Liver (tissue), 8 donors: ENCODE measurements at regions not wholly inside any gene's neighbourhood (a gene's known extent, or its start where the extent isn't known, plus 50 kb on each side); places are given as distances from the start of the nearest gene placed in this dataset.

Experiments used
- DNase-seq: peaks from one replicate; pipeline ENCODE4 v3.0.0-alpha.2; 2017; ENCODE audit warnings: low spot score
- H3K27ac ChIP-seq, 2 donors: one replicate each; pipeline ENCODE4 v1.7.0; 2013; ENCODE audit warnings: inconsistent platforms in 2 of 2, low read length in 2 of 2, control low read depth in 1 of 2, low read depth in 1 of 2, mild to moderate bottlenecking in 1 of 2
- H3K27me3 ChIP-seq, 4 donors: one replicate each; pipeline versions ENCODE4 v1.6.1 to v1.7.0; 2013; ENCODE audit warnings: low read length in 3 of 4, inconsistent platforms in 1 of 4, mild to moderate bottlenecking in 1 of 4, moderate library complexity in 1 of 4; ENCODE audit not compliant: control insufficient read depth in 4 of 4, insufficient read depth in 4 of 4
- H3K36me3 ChIP-seq, 4 donors: one replicate each; pipeline versions ENCODE4 v1.6.1 to v1.7.0; 2013; ENCODE audit warnings: low read length in 3 of 4, mild to moderate bottlenecking in 3 of 4, low read depth in 1 of 4, moderate library complexity in 1 of 4; ENCODE audit not compliant: control insufficient read depth in 4 of 4, insufficient read depth in 3 of 4
- H3K4me1 ChIP-seq, 4 donors: one replicate each; pipeline versions ENCODE4 v1.6.1 to v1.7.0; 2013; ENCODE audit warnings: low read length in 3 of 4, mild to moderate bottlenecking in 3 of 4, moderate library complexity in 1 of 4; ENCODE audit not compliant: control insufficient read depth in 4 of 4, insufficient read depth in 4 of 4
- H3K4me3 ChIP-seq, 3 donors: one replicate each; pipeline versions ENCODE4 v1.6.1 to v1.7.0; 2013; ENCODE audit warnings: low read length in 3 of 3, control low read depth in 1 of 3, low read depth in 1 of 3, mild to moderate bottlenecking in 1 of 3
- H3K9ac ChIP-seq, 2 donors: one replicate each; pipeline ENCODE4 v1.7.0; 2013; ENCODE audit warnings: low read length in 2 of 2, mild to moderate bottlenecking in 2 of 2, moderate library complexity in 2 of 2, control low read depth in 1 of 2, low read depth in 1 of 2
- H3K9me3 ChIP-seq, 4 donors: one replicate each; pipeline versions ENCODE4 v1.6.1 to v1.7.0; 2013; ENCODE audit warnings: low read length in 3 of 4; ENCODE audit not compliant: control insufficient read depth in 4 of 4
- EGR1 ChIP-seq, 2 donors: IDR thresholded peaks; 2 replicates each; pipeline ENCODE4 v1.6.1; 2016 to 2018; ENCODE audit warnings: antibody characterized with exemption in 2 of 2, low read depth in 2 of 2
- FOXA1 ChIP-seq: IDR thresholded peaks from 2 replicates; pipeline ENCODE4 v1.6.1; 2016; ENCODE audit warnings: antibody characterized with exemption
- FOXA2 ChIP-seq: IDR thresholded peaks from 2 replicates; pipeline ENCODE4 v1.6.1; 2016; ENCODE audit warnings: antibody characterized with exemption
- GABPA ChIP-seq, 2 donors: IDR thresholded peaks in 1 of 2; conservative IDR thresholded peaks in 1 of 2; 2 replicates each; pipeline ENCODE4 v1.6.1; 2016; ENCODE audit warnings: antibody characterized with exemption in 2 of 2, mild to moderate bottlenecking in 1 of 2, moderate library complexity in 1 of 2
- HNF4G ChIP-seq: IDR thresholded peaks from 2 replicates; pipeline ENCODE4 v1.6.1; 2016; ENCODE audit warnings: antibody characterized with exemption
- JUND ChIP-seq, 2 donors: IDR thresholded peaks; 2 replicates each; pipeline ENCODE4 v1.6.1; 2016; ENCODE audit warnings: antibody characterized with exemption in 2 of 2
- NR2F2 ChIP-seq: IDR thresholded peaks from 2 replicates; pipeline ENCODE4 v1.6.1; 2016; ENCODE audit warnings: antibody characterized with exemption
- RAD21 ChIP-seq, 2 donors: IDR thresholded peaks; 2 replicates each; pipeline ENCODE4 v1.6.1; 2016; ENCODE audit warnings: antibody characterized with exemption in 2 of 2, mild to moderate bottlenecking in 2 of 2
- RXRA ChIP-seq, 2 donors: IDR thresholded peaks; 2 replicates each; pipeline ENCODE4 v1.6.1; 2017 to 2018; ENCODE audit warnings: antibody characterized with exemption in 2 of 2, mild to moderate bottlenecking in 1 of 2
- SP1 ChIP-seq: IDR thresholded peaks from 2 replicates; pipeline ENCODE4 v1.6.1; 2018; ENCODE audit warnings: antibody characterized with exemption, mild to moderate bottlenecking
- YY1 ChIP-seq: IDR thresholded peaks from 2 replicates; pipeline ENCODE4 v1.6.1; 2016; ENCODE audit warnings: antibody characterized with exemption, mild to moderate bottlenecking
- WGBS: extraction: QIAGEN DNeasy Blood & Tissue Kit; methylation state at CpG from one replicate; pipeline ENCODE4 v1.1.7; 2013; 5-methylcytosine and 5-hydroxymethylcytosine counted together
- TF ChIP-seq, protein P1 (sequence below): IDR thresholded peaks from 2 replicates; pipeline ENCODE4 v1.6.1; 2016; ENCODE audit warnings: antibody characterized with exemption
- TF ChIP-seq, protein P2 (sequence below): fragments of 150-350 bp; IDR thresholded peaks from 2 replicates; pipeline ENCODE4 v1.5.1; 2017; ENCODE audit warnings: improper control_type of control experiment, low read depth, low read length; ENCODE audit not compliant: missing input control
- TF ChIP-seq, protein P3 (sequence below): IDR thresholded peaks from 2 replicates; pipeline ENCODE4 v1.6.1; 2016; ENCODE audit warnings: antibody characterized with exemption
- TF ChIP-seq, protein P4 (sequence below): IDR thresholded peaks from 2 replicates; pipeline ENCODE4 v1.6.1; 2016; ENCODE audit warnings: antibody characterized with exemption
- donor health status: healthy.
- donor health status: healthy.
- donor health status: healthy.
- donor health status: healthy.
- donor health status: healthy.

DNA sequence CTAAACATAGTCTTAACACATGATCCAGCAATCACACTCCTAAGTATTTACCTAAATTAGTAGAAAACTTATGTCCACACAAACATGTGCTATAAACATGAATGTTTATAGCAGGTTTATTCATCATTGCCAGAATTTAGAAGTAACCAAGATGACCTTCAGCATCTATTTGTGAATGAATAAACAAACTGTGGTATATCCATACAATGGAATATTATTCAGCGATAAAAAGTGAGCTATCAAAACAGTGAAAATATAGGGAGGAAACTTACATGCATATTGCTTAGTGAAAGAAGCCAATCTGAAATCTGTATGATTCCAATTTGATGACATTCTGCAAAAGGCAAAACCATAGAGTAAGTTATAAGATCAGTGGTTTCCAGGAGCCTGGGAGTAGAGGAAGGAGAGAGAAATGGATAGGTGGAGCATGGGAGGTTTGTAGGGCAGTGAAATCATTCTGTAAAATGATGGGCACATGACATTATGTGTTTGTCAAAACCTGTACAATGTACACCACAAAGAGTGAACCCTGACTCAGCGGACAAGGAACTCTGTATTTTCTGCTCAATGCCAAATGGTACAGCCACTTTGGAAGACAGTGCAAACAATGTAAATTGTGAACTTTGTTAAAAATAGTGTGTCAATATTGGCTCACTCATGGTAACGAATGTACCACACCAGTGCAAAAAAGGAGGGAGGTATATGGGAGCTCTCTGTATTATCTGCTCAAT lies 61.9 kb upstream of the IGFBP2 start (continued):
- TF ChIP-seq, protein P1, sequence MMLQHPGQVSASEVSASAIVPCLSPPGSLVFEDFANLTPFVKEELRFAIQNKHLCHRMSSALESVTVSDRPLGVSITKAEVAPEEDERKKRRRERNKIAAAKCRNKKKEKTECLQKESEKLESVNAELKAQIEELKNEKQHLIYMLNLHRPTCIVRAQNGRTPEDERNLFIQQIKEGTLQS, result no peak
- TF ChIP-seq FOXA2 (peak; percentile 96), SP1 (peak; percentile 88), HNF4G (peak; percentile 60)
- TF ChIP-seq, protein P2, sequence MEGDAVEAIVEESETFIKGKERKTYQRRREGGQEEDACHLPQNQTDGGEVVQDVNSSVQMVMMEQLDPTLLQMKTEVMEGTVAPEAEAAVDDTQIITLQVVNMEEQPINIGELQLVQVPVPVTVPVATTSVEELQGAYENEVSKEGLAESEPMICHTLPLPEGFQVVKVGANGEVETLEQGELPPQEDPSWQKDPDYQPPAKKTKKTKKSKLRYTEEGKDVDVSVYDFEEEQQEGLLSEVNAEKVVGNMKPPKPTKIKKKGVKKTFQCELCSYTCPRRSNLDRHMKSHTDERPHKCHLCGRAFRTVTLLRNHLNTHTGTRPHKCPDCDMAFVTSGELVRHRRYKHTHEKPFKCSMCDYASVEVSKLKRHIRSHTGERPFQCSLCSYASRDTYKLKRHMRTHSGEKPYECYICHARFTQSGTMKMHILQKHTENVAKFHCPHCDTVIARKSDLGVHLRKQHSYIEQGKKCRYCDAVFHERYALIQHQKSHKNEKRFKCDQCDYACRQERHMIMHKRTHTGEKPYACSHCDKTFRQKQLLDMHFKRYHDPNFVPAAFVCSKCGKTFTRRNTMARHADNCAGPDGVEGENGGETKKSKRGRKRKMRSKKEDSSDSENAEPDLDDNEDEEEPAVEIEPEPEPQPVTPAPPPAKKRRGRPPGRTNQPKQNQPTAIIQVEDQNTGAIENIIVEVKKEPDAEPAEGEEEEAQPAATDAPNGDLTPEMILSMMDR, result no peak

DNA sequence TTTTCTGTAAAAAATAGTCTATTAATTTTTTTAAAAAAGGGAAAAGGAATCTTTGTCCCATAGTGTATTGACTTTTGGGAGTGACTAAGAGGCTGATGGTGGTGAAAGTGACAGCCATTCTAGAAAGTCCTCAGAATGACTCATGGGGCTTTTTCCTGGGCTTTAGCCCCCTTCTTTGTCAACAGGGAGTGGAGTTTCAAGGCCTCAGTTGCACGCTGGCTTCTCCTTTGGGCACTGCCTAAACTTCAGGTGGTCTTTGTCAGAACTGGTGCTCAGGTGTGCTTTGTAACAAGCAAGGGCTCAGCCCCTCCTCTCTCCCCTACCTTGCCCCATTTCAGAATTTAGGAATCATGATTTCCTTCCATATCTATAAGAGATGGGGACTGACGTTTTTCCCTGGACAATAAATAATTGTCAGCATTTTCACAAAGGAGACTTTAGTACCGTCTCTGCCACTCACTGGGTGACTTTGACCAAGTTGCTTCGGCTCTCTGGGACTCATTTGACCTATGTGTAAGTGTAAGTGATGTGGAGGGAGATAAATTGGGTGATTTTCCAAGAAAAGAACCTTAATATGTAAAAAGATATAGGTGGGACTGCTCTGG lies 61.2 kb upstream of the IGFBP2 start:
- 34% methylated on average over 4 of the region's 4 CpGs for WGBS
- no peaks in the 10 kb centered on the region for H3K36me3 ChIP-seq
- no peak overlapping the region for H3K4me3 ChIP-seq
- TF ChIP-seq JUND (IDR thresholded peaks at IDR 0.05), result peak in 1 of 2 donors; percentile 63
- TF ChIP-seq RAD21 (IDR thresholded peaks at IDR 0.05), result no peak
- DNase-seq, result no peak
- peaks cover 5 to 33% (median 10%) of the 10 kb centered on the region in 4 donors for H3K4me1 ChIP-seq
- H3K27me3 ChIP-seq, result no peaks in the 10 kb centered on the region
- peak overlapping the region; percentile 6 to 56 for H3K9ac ChIP-seq
- H3K27ac ChIP-seq, result peak overlapping the region; percentile 91 to 94
- no peaks in the 10 kb centered on the region for H3K9me3 ChIP-seq

DNA sequence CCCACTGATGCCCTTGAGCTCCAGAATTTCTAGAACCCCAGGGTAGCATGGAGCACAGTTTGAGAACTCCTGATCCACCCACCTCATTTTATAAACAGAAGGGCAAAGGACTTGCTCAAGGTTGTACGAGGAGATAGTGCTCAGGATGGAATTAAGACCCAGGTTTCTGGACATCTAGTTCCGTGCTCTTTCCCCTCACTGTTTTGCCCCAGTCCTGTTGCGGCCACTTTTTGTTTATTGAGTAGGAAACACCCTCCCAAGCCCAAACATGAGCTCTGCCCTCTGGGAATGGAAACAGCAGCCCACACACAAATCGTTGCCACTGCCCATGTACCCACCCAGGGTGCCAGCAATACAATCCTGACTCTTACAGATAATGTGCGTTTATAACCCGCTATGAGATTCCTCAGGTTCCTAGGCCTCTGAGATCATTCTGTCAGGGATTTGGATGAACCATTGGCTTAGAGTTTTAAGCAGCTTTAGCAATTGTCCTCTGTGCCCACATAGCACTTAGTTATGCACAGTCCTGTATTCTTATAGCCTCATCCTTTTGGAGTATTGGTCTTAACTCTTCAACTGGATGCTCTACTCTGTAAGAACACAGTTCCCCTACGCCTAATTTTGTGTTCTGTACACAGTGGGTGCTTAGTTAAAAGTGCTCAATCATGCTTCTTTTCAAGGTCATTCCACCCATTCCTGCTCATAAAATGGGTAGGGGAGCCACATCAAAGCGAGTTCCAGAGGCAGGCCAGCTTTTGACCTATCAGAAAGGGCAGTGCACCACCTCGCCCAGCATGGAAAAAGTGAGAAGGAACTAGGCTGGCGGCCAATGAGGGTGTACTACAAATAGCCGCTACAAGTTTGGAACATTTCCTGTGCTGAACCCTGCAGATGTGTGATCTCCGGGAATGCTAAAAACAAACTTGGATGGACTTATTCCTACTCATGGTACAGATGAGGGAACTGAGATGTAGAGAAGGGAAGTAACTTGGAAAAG lies 60.3 kb upstream of the IGFBP2 start:
- Histone ChIP-seq H3K9ac (peak overlapping the region in 1 of 2 donors; percentile 56), H3K9me3 (no peaks in the 10 kb centered on the region), H3K36me3 (no peaks in the 10 kb centered on the region), H3K27me3 (no peaks in the 10 kb centered on the region), H3K4me3 (peak overlapping the region in 1 of 3 donors; percentile 18), H3K4me1 (peaks cover 5 to 33% (median 10%) of the 10 kb centered on the region in 4 donors), H3K27ac (peak overlapping the region; percentile 91 to 94)
- no peak for DNase-seq
- WGBS, result 30% methylated on average over 12 of the region's 12 CpGs
- TF ChIP-seq EGR1 (IDR thresholded peaks at IDR 0.05; ENCODE audit: low read depth in 2 of 2) (peak; percentile 95 to 98), YY1 (peak; percentile 75), RAD21 (IDR thresholded peaks at IDR 0.05) (peak; percentile 47 to 72), SP1 (peak; percentile 95), FOXA2 (peak; percentile 38), FOXA1 (peak; percentile 52), GABPA (IDR thresholded peaks at IDR 0.05 in 1 of 2, conservative IDR thresholded peaks at IDR 0.05 in 1 of 2) (peak; percentile 29 to 31), RXRA (IDR thresholded peaks at IDR 0.05) (peak; percentile 94 to 97), JUND (IDR thresholded peaks at IDR 0.05) (peak; percentile 100), NR2F2 (peak; percentile 96), HNF4G (peak; percentile 75)
- TF ChIP-seq, protein P1, result peak; percentile 97
- TF ChIP-seq, protein P3, sequence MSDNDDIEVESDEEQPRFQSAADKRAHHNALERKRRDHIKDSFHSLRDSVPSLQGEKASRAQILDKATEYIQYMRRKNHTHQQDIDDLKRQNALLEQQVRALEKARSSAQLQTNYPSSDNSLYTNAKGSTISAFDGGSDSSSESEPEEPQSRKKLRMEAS, result peak; percentile 94
- TF ChIP-seq, protein P2, result no peak
- TF ChIP-seq, protein P4, sequence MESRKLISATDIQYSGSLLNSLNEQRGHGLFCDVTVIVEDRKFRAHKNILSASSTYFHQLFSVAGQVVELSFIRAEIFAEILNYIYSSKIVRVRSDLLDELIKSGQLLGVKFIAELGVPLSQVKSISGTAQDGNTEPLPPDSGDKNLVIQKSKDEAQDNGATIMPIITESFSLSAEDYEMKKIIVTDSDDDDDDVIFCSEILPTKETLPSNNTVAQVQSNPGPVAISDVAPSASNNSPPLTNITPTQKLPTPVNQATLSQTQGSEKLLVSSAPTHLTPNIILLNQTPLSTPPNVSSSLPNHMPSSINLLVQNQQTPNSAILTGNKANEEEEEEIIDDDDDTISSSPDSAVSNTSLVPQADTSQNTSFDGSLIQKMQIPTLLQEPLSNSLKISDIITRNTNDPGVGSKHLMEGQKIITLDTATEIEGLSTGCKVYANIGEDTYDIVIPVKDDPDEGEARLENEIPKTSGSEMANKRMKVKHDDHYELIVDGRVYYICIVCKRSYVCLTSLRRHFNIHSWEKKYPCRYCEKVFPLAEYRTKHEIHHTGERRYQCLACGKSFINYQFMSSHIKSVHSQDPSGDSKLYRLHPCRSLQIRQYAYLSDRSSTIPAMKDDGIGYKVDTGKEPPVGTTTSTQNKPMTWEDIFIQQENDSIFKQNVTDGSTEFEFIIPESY, result peak; percentile 27
